Activated CD4-positive, alpha-beta T cell treated with anti-CD3 and anti-CD28 coated beads for 4 hours (primary cell): ENCODE measurements at regions not wholly inside any gene's neighbourhood (a gene's known extent, or its start where the extent isn't known, plus 50 kb on each side); places are given as distances from the start of the nearest gene placed in this dataset.

Source experiments
- DNase-seq, 2 donors: peaks; one replicate each; pipeline ENCODE4 v3.0.0-alpha.2; 2020

GRCh38 chr1:193806079-193807048 lies 620.0 kb upstream of the B3GALT2 start:
- no peak for DNase-seq

GRCh38 chr1:193799948-193800690 lies 613.7 kb upstream of the B3GALT2 start:
- DNase-seq = no peak

DNA sequence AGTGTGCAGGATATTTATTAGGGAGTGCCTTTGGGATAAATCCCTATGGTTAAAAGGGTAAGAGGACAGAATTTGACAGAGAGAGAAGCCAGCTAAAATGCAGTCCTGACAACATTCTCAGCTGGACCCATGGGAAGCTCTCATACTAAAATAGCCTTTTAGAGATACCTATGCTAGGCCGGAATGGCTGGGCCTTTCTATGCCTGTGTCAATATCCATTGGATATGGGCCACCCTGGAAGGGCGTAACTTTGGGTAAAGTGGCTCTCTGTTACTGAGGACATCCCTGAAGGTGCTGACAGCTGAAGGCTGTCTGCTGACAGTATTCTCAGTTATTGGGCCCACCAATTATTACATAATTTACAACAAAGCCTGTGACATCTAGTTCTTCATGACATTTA lies 613.0 kb upstream of the B3GALT2 start:
- DNase-seq = no peak

GRCh38 chr1:193794239-193794638 lies 607.8 kb upstream of the B3GALT2 start:
- DNase-seq = no peak

- no peak for DNase-seq
Measured at GRCh38 chr1:193791746-193792145, 605.3 kb upstream of the B3GALT2 start.

GRCh38 chr1:193787061-193787460 lies 600.6 kb upstream of the B3GALT2 start:
- DNase-seq = no peak

- no peak for DNase-seq
Measured at GRCh38 chr1:193785850-193786420, 599.5 kb upstream of the B3GALT2 start.

- no peak for DNase-seq
Measured at GRCh38 chr1:193774536-193775323, 588.3 kb upstream of the B3GALT2 start.

- DNase-seq = no peak
Measured at GRCh38 chr1:193771596-193771995, 585.2 kb upstream of the B3GALT2 start.

GRCh38 chr1:193769651-193770050 lies 583.2 kb upstream of the B3GALT2 start:
- no peak for DNase-seq

- no peak for DNase-seq
Measured at GRCh38 chr1:193767886-193768285, 581.5 kb upstream of the B3GALT2 start.

DNA sequence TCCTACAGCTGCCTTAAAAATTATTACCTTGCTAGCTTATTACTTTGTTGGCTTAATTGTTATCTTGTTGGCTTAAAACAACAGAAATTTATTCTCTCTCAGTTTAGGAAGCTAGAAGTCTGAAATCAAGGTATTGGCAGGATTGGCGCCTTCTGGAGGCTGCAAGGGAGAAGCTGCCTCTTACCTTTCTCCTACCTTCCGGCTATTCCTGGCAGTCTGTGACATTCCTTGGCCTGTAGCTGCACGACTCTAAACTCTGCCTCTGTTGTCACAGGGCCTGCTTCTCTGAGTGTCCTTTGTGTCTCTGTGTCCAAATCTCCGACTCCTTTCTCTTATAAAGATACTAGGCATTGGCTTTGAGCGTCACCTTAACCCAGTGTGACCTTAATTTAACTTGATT lies 579.9 kb upstream of the B3GALT2 start:
- DNase-seq = no peak

DNA sequence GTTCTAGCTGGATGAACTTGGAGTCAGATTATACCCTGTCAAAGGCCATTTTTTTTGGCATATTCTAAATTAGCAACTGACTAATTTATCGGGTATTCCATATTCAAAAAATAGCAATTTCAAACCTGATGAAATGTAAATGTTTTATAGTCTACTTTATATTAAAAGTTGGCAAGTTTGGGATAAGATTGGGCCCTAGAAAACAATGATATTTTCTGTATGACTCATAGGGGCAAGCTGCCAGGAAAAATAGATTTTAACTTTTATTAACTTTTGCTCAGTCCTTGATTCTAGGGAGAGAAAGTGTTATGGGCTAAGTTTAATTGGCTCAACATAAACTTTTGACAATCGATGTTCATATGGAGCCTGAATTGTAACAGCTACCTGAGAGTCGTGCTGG lies 576.9 kb upstream of the B3GALT2 start:
- no peak for DNase-seq

DNA sequence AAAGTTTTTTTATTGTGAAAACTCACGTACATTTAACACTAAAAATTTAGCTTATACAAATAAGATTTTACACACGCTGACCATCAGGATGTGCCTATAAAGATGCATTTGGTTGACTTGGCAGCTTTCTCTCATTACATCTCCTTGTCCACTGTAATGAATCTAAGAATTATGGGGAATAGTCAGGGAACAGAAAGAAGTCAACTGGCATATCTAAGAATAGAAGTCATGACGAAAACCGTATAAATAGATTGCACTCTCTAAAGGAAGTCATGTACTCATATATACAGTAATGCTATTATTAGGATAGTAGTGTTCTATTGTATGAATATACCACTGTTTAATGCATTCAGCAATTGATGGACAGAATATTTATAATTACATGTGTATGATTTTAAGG lies 575.8 kb upstream of the B3GALT2 start:
- DNase-seq = no peak

DNA sequence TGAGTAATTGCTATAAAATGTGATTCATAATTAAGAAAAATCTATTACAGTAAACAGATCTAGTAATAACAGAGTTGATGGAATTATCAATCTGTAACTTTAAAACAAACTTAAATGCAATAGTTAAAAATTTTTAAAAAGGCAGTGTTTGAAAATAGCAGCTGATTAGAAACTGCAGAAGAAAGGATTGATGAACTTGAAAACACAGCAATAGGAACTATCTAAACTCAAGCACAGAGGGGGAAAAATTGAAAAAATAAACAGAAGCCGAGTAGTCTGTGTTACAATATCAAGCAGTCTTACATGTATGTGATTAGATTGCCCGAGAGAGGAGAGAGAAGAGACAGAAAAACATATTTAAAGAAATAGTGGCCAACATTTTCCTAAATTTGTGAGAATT lies 569.0 kb upstream of the B3GALT2 start:
- DNase-seq = no peak

GRCh38 chr1:193754732-193755427 lies 568.5 kb upstream of the B3GALT2 start:
- DNase-seq = no peak

- no peak for DNase-seq
Measured at GRCh38 chr1:193754151-193754550, 567.7 kb upstream of the B3GALT2 start.

- DNase-seq = no peak
Measured at GRCh38 chr1:193753038-193753756, 566.8 kb upstream of the B3GALT2 start.

DNA sequence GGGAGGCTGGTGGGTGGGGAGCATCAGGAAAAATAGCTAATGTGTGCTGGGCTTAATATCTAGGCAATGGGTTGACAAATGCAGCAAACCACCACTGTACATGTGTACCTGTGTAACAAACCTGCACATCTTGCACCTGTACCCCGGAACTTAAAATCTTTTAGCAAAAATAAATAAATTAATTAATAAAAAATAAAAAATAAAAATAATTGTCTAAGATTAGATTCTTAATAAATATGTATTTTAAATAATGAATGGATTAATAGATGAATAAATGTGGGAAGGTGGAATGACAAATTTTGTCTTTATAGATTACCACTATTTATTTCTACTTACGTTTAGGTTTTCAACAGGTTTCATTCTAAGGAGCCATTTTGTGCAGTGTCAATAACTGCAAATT lies 563.5 kb upstream of the B3GALT2 start:
- DNase-seq = no peak

- no peak for DNase-seq
Measured at GRCh38 chr1:193747579-193747978, 561.2 kb upstream of the B3GALT2 start.

- no peak for DNase-seq
Measured at GRCh38 chr1:193741228-193741627, 554.8 kb upstream of the B3GALT2 start.

- DNase-seq = no peak
Measured at GRCh38 chr1:193740762-193741161, 554.3 kb upstream of the B3GALT2 start.
